ENCODE measurements at regions not wholly inside any gene's neighbourhood (a gene's known extent, or its start where the extent isn't known, plus 50 kb on each side); places are given as distances from the start of the nearest gene placed in this dataset.
A peak's percentile ranks its signal among the peaks of the same experiment; 100 is the strongest.

DNA sequence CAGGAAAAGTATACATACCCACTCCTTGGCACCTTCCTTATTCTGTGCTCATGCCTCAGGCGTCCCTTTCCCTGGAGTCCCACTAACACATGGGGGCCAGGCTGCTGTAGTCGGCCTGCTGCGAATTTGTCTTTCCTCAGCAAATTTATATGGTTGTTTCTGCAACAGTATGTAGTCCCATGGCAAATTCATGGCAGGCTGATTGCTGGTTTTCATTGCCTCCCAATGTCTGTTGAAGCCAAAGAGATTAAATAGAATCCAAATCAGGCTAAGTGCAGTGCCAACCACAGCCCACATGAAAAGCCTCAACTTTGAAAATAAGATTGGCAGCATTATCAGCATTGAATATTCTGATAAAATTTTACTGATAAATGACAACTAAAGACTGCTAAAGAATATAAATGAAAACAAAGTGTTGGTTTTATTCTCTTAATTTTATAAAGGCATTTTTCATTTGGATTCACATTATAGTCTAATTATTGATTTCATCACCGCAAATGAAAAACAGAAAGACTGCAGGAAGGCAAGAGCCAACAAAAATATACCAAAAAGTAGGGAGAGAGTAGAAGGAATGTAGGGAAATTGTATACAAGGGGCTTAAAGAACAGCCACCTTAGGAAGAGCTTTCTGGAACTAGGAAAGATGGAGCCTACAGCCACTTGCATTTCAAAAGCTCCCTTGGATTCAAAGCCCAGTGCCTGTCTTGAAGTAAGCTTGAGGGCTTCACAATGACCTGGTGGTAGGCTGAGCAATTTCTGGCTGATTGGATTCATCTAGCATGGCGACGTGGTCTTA is 283.7 kb upstream of the MMADHC start:
- Histone ChIP-seq H3K4me3 (ENCODE audit: low read depth, low read length) (no peak overlapping the region), H3K27ac (ENCODE audit: insufficient read depth, low read length, poor library complexity, severe bottlenecking) (no peak overlapping the region), H3K9me3 (ENCODE audit: control insufficient read depth in 2 of 2, low read length in 2 of 2) (no peaks in the 10 kb centered on the region), H3K27me3 (ENCODE audit: control insufficient read depth, insufficient read depth, low read length) (no peaks in the 10 kb centered on the region), H3K4me1 (ENCODE audit: control insufficient read depth, insufficient read depth, low read length, poor library complexity, severe bottlenecking) (no peaks in the 10 kb centered on the region), H3K36me3 (ENCODE audit: control insufficient read depth, insufficient read depth, low read length) (no peaks in the 10 kb centered on the region)
- H3K27ac Mint-ChIP-seq = no peak overlapping the region
- no peaks in the 10 kb centered on the region for H3K4me1 Mint-ChIP-seq
- no peaks in the 10 kb centered on the region for H3K36me3 Mint-ChIP-seq
- no peaks in the 10 kb centered on the region for H3K27me3 Mint-ChIP-seq
- DNase-seq (no peak), ATAC-seq (ENCODE audit: low read depth in 2 of 2) (no peak)
- H3K9me3 Mint-ChIP-seq = peaks cover 1 to 10% (median 5%) of the 10 kb centered on the region in 7 donors
- H3K4me3 Mint-ChIP-seq = no peak overlapping the region

DNA sequence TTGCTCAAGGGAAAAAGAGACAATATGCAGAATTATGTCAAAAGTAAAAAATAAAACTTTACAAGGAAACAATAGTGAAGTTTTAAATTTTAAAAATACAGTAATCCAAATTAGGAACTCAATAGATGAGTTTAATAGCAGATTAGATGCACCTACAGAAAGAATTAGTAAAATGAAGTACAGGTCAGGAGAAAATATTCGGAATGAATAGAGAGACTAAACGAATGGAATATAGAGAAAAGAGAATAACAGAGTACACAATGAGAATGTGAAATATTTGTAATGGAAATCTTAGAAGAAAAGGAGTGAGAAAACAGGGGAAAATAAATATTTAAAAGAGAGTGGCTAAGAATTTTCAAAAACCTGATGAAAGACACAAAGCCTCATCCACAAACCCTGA is 275.7 kb upstream of the MMADHC start:
- Histone ChIP-seq H3K4me1 (ENCODE audit: control insufficient read depth, insufficient read depth, low read length, poor library complexity, severe bottlenecking) (no peaks in the 10 kb centered on the region), H3K27me3 (ENCODE audit: control insufficient read depth, insufficient read depth, low read length) (no peaks in the 10 kb centered on the region), H3K27ac (ENCODE audit: insufficient read depth, low read length, poor library complexity, severe bottlenecking) (no peak overlapping the region), H3K9me3 (ENCODE audit: control insufficient read depth in 2 of 2, low read length in 2 of 2) (peaks cover 0 to 5% of the 10 kb centered on the region in 2 experiments), H3K36me3 (ENCODE audit: control insufficient read depth, insufficient read depth, low read length) (no peaks in the 10 kb centered on the region), H3K4me3 (ENCODE audit: low read depth, low read length) (no peak overlapping the region)
- Mint-ChIP-seq H3K9me3 (peaks cover 4 to 15% (median 7%) of the 10 kb centered on the region in 7 donors), H3K4me3 (no peak overlapping the region), H3K36me3 (no peaks in the 10 kb centered on the region), H3K27me3 (no peaks in the 10 kb centered on the region), H3K27ac (no peak overlapping the region), H3K4me1 (no peaks in the 10 kb centered on the region)
- DNase-seq (no peak), ATAC-seq (ENCODE audit: low read depth in 2 of 2) (no peak)

DNA sequence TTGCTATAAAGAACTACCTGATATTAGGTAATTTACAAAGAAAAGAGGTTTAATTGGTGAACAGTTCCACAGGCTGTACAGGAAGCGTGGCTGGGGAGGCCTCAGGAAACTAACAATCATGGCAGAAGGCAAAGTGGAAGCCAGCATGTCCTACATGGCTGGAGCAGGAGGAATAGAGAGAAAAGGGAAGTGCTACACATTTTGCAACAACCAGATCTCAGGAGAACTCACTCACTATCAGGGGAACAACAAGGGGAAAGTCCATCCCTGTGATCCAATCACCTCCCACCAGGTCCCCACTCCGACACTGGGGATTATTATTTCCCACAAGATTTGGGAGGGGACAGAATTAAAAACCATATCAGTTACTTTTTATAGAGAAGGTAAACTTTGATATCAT is 273.5 kb upstream of the MMADHC start:
- H3K9me3 Mint-ChIP-seq = peaks cover 3 to 16% (median 6%) of the 10 kb centered on the region in 7 donors
- DNase-seq (no peak), ATAC-seq (ENCODE audit: low read depth in 2 of 2) (no peak)
- Histone ChIP-seq H3K27ac (ENCODE audit: insufficient read depth, low read length, poor library complexity, severe bottlenecking) (no peak overlapping the region), H3K9me3 (ENCODE audit: control insufficient read depth in 2 of 2, low read length in 2 of 2) (peaks cover 0 to 5% of the 10 kb centered on the region in 2 experiments), H3K4me3 (ENCODE audit: low read depth, low read length) (no peak overlapping the region), H3K4me1 (ENCODE audit: control insufficient read depth, insufficient read depth, low read length, poor library complexity, severe bottlenecking) (no peaks in the 10 kb centered on the region), H3K27me3 (ENCODE audit: control insufficient read depth, insufficient read depth, low read length) (no peaks in the 10 kb centered on the region), H3K36me3 (ENCODE audit: control insufficient read depth, insufficient read depth, low read length) (no peaks in the 10 kb centered on the region)
- no peaks in the 10 kb centered on the region for H3K27me3 Mint-ChIP-seq
- no peaks in the 10 kb centered on the region for H3K36me3 Mint-ChIP-seq
- no peak overlapping the region for H3K27ac Mint-ChIP-seq
- H3K4me1 Mint-ChIP-seq = no peaks in the 10 kb centered on the region
- no peak overlapping the region for H3K4me3 Mint-ChIP-seq

DNA sequence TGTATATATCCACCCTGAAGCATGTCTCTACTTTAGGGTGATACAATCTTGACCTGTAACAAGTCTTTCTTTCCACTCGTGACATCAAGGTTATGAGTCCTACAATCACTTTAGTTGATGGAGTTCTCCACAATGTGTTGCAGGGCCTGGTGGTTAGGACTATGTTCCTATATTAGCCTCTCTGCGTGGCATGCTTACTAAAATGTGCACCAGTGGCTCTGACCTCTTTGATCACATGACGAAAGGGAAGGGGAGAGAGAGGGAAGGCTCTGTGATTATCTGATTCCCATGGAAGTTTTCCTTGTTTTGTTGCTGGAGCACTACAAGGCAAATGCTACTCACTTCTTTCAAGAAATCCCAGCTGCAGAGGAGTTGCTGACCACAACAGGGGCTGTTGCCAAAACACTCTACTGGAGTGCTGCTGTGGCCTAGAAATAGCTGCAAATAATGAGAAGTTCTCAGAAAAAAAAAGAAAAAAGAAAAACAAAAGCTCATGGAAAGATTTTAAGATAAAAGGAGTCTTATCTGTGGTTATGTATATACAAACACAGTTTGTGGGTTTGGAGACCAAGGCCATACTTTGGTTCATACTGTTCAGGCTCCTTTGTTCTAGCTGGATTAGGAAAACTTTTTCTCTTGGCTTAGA is 272.8 kb upstream of the MMADHC start:
- Histone ChIP-seq H3K36me3 (ENCODE audit: control insufficient read depth, insufficient read depth, low read length) (no peaks in the 10 kb centered on the region), H3K4me3 (ENCODE audit: low read depth, low read length) (no peak overlapping the region), H3K27ac (ENCODE audit: insufficient read depth, low read length, poor library complexity, severe bottlenecking) (no peak overlapping the region), H3K4me1 (ENCODE audit: control insufficient read depth, insufficient read depth, low read length, poor library complexity, severe bottlenecking) (no peaks in the 10 kb centered on the region), H3K9me3 (ENCODE audit: control insufficient read depth in 2 of 2, low read length in 2 of 2) (peaks cover 0 to 5% of the 10 kb centered on the region in 2 experiments), H3K27me3 (ENCODE audit: control insufficient read depth, insufficient read depth, low read length) (no peaks in the 10 kb centered on the region)
- peak overlapping the region in 1 of 3 donors; percentile 48 for H3K27ac Mint-ChIP-seq
- no peak overlapping the region for H3K4me3 Mint-ChIP-seq
- H3K9me3 Mint-ChIP-seq = peaks cover 3 to 12% (median 5%) of the 10 kb centered on the region in 7 donors
- no peak for DNase-seq
- no peaks in the 10 kb centered on the region for H3K36me3 Mint-ChIP-seq
- no peak for ATAC-seq (ENCODE audit: low read depth in 2 of 2)
- H3K4me1 Mint-ChIP-seq = no peaks in the 10 kb centered on the region
- H3K27me3 Mint-ChIP-seq = no peaks in the 10 kb centered on the region

DNA sequence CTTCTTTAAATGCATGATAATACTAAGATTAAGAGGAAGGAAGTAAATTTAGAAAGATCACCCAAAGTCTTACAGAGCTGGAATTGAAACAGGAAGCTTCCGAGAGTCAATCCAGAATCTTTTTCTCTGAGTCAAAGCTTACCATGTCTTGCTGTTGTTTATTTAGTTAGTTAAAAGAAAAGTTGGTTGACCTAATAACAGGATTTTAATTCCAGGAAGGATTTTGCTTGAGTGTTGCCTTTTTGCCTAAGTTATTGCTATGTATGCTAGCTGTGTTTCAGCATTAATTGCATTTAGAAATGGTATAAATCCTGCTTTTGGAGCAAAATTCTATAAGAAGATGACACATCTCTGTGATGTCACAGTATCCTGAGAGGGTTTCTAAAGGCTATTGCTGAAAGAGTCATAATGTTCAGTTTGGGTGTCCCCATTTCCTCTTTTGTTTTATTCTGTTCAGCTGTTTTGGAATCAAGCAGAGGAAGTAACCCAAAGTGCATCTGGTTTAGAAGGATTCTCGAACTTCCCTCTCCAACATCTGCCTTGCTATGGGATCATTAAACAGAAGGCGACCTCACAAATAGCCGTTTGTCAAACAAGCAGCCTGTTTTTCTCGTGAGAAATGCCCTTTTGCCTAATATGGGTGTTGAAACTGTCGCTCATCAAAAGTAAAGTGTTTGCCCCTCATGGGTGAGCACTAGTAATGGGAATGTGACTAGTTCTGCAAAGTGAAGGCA is 271.5 kb upstream of the MMADHC start:
- no peaks in the 10 kb centered on the region for H3K36me3 ChIP-seq (ENCODE audit: control insufficient read depth, insufficient read depth, low read length)
- Mint-ChIP-seq H3K9me3 (peaks cover 3 to 12% (median 5%) of the 10 kb centered on the region in 7 donors), H3K27ac (no peak overlapping the region), H3K4me1 (no peaks in the 10 kb centered on the region), H3K4me3 (no peak overlapping the region), H3K36me3 (no peaks in the 10 kb centered on the region), H3K27me3 (no peaks in the 10 kb centered on the region)
- H3K4me1 ChIP-seq (ENCODE audit: control insufficient read depth, insufficient read depth, low read length, poor library complexity, severe bottlenecking) = no peaks in the 10 kb centered on the region
- no peak overlapping the region for H3K27ac ChIP-seq (ENCODE audit: insufficient read depth, low read length, poor library complexity, severe bottlenecking)
- no peak overlapping the region for H3K4me3 ChIP-seq (ENCODE audit: low read depth, low read length)
- peaks cover 0 to 5% of the 10 kb centered on the region in 2 experiments for H3K9me3 ChIP-seq (ENCODE audit: control insufficient read depth in 2 of 2, low read length in 2 of 2)
- DNase-seq = no peak
- ATAC-seq (ENCODE audit: low read depth in 2 of 2) = no peak
- no peaks in the 10 kb centered on the region for H3K27me3 ChIP-seq (ENCODE audit: control insufficient read depth, insufficient read depth, low read length)

DNA sequence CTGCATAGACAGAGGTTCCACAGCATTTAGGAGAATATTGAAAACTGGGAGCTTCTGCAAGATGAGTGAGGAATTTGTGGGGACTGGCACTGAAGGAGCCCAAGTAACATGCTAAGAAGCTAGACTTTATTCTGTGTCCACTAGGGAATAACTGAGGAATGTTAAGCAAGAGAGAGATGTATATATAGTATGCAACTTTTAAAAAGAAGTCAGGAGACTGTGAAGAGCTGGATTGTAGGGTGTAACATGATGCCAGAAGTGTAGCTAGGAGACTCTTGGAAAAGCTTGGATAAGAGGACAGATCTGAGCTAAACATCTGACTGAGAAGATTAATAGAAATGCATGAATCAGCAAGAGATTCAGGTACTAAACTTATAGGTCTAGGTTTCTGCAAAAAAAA is 270.6 kb upstream of the MMADHC start:
- Histone ChIP-seq H3K9me3 (ENCODE audit: control insufficient read depth in 2 of 2, low read length in 2 of 2) (peaks cover 0 to 5% of the 10 kb centered on the region in 2 experiments), H3K4me3 (ENCODE audit: low read depth, low read length) (no peak overlapping the region), H3K27me3 (ENCODE audit: control insufficient read depth, insufficient read depth, low read length) (no peaks in the 10 kb centered on the region), H3K4me1 (ENCODE audit: control insufficient read depth, insufficient read depth, low read length, poor library complexity, severe bottlenecking) (no peaks in the 10 kb centered on the region), H3K36me3 (ENCODE audit: control insufficient read depth, insufficient read depth, low read length) (no peaks in the 10 kb centered on the region), H3K27ac (ENCODE audit: insufficient read depth, low read length, poor library complexity, severe bottlenecking) (no peak overlapping the region)
- Mint-ChIP-seq H3K9me3 (peaks cover under 1 to 10% (median 4%) of the 10 kb centered on the region in 7 donors), H3K4me3 (no peak overlapping the region), H3K36me3 (no peaks in the 10 kb centered on the region), H3K27ac (no peak overlapping the region), H3K4me1 (no peaks in the 10 kb centered on the region), H3K27me3 (no peaks in the 10 kb centered on the region)
- ATAC-seq (ENCODE audit: low read depth in 2 of 2) (no peak), DNase-seq (no peak)

DNA sequence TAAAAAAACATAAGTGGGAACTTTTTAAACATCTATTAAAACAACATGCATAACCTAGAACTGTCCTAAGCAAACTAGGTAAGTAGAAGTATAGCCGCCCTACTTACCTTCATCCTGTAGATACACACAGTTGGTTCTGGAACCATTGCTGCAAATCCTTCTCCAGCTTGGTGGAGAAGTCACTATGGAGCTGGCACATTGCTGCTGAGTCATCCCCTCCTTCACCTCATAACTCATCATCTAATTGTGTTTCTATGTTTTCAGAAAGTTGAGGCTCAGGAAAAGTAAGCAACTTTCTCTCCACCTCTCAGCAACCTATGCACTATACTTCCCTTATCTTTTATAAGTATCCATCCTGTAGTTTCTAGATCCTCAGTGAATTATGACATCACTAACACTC is 269.8 kb upstream of the MMADHC start:
- no peak overlapping the region for H3K4me3 Mint-ChIP-seq
- H3K4me1 Mint-ChIP-seq = no peaks in the 10 kb centered on the region
- H3K27me3 Mint-ChIP-seq = no peaks in the 10 kb centered on the region
- peaks cover 0 to under 1% of the 10 kb centered on the region in 2 experiments for H3K9me3 ChIP-seq (ENCODE audit: control insufficient read depth in 2 of 2, low read length in 2 of 2)
- DNase-seq (no peak), ATAC-seq (ENCODE audit: low read depth in 2 of 2) (no peak)
- no peaks in the 10 kb centered on the region for H3K36me3 Mint-ChIP-seq
- no peaks in the 10 kb centered on the region for H3K4me1 ChIP-seq (ENCODE audit: control insufficient read depth, insufficient read depth, low read length, poor library complexity, severe bottlenecking)
- H3K4me3 ChIP-seq (ENCODE audit: low read depth, low read length) = no peak overlapping the region
- no peaks in the 10 kb centered on the region for H3K27me3 ChIP-seq (ENCODE audit: control insufficient read depth, insufficient read depth, low read length)
- H3K27ac ChIP-seq (ENCODE audit: insufficient read depth, low read length, poor library complexity, severe bottlenecking) = no peak overlapping the region
- peaks cover 0 to 9% (median 3%) of the 10 kb centered on the region in 7 donors for H3K9me3 Mint-ChIP-seq
- H3K36me3 ChIP-seq (ENCODE audit: control insufficient read depth, insufficient read depth, low read length) = no peaks in the 10 kb centered on the region
- H3K27ac Mint-ChIP-seq = no peak overlapping the region
